ENCODE measurements at regions not wholly inside any gene's neighbourhood (a gene's known extent, or its start where the extent isn't known, plus 50 kb on each side); places are given as distances from the start of the nearest gene placed in this dataset.

DNA sequence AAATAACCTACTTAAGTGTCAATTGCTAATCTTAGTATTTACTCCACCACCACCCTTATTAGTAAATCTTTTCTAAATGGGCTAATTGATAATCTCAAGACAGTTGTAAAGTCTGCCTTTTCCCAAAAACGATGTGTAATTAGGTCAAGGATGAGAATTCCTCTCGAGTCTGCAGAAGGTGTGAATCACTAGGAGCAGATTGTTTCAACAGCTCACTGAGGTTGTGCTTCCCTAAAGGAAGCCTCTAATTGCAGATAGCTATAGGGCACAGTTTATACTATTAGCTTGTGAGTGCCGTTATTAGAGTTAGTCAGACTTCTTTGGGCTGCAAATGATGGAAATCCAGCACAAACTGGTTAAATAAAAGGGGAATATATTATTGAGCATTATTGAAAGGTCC lies 84.9 kb downstream of the C11orf91 start:
- no peak for DNase-seq

DNA sequence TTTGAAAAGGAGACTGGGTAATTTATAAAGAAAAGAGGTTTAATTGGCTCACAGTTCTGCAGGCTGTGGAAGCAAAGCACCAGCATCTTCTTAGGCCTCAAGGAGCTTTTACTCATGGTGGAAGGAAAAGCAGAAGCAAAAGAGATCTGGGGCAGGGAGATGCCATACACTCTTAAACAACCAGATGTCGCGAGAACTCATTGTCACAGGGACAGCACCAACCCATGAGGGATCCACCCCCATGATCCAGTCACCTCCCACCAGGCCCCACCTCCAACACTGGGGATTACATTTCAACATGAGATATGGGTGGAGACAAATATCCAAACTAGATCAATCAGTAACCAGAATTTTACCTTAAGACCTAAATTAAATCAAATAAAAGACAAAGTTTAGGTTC lies 87.2 kb downstream of the C11orf91 start:
- no peak for DNase-seq

DNA sequence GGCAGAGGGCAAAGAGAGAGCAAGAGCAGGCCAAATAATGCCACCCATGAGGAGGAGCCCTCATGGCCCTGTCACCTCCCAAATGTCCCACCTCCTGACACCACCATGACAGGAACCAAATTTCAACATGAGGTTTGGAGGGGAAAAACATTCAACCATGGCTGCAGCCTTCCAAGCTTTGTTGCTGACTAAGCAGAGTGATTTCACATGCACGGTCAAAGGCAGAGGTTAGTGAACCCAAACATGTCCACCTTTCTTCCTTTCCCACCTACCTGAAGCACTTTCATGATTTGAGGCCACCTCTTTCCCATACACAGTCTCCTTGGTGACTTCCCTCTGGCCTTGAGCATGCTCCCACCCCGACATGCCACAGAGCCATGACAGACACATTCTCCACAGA lies 89.7 kb downstream of the C11orf91 start:
- no peak for DNase-seq

DNA sequence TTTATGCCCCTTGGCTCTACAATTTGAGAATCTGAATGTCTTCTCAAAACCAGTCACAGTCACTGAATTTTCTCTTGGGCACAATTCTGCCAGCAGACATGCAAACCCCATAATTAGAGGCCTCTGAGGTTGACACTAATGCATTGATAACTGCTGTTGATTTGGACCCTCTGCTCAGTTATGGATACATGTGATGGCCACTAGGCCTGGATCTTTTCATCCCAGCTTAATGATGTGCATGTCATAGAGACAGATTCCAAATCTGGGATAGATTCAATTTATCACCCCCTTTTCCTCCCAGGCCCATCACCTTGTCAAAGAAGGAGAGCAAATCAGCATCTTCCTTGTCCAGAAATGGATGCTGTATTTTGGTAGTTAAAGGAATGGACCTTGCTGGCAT lies 92.2 kb downstream of the C11orf91 start:
- no peak for DNase-seq

DNA sequence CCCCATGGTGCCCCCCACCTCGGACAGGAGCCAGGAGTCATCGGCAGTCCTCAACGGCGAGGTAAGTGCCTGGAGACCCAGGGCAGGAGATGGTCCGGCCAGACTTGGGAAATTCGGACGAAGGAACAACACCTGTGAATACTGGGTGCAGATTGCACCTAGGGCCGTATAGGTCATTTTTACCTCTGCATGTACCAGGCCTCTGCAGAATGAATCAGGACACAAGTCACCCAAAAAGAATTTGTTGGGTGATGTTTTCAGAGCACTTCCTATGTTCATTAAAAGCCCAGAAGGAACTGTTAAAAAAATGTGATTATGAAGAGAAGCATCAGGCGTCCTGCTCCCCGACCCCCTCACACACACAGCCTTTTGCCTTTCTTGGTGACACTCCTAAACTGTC lies 93.9 kb downstream of the C11orf91 start:
- DNase-seq, result no peak

DNA sequence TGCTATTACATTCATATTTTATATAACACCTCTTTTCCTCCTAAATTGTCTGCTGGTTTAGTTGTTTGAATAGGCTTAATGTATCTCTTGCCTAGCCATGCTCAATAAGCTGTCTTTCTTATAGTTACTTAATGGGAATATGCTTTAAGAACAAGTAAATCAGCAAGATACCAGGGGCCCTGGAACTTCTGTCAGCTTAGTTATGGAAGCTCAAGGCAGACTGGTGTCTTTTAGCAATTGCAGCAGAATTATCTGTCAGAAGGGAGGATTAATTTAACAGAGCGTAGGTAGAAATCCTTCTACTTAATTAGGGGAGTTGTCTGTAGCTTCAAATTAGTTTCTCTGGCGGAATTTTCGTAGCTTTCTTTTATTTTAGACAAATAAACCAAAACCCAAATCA lies 94.9 kb downstream of the C11orf91 start:
- DNase-seq, result no peak

DNA sequence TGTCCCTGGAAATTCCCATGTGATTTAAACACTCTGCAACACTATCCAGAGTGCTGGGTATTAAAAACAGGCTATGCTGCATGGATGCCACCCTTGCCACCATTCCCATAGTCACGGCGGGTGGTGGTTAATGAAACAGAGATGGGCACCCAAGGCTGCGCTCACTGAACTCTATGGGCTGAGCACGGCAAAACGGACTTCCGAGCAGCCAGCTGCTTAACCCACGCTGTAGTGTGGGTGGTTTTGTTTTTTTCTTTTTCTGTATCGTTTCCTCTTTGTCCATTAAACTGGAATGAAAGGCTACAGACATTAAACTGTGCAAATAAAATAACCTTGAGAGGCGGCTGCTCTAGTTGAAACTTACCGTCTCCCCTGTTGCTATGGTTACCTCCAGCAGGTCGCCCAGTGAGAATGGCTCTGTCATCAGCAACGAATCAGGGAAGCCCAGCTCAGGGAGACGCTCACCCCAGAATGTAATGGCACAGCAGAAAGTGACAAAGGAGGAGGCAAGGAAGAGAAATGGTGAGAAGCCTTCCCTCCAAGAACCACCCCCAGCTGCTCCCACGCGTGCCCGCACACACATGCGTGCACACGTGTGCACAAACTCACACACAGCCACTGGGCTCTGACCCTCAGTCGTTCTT lies 102.1 kb downstream of the C11orf91 start:
- no peak for DNase-seq

DNA sequence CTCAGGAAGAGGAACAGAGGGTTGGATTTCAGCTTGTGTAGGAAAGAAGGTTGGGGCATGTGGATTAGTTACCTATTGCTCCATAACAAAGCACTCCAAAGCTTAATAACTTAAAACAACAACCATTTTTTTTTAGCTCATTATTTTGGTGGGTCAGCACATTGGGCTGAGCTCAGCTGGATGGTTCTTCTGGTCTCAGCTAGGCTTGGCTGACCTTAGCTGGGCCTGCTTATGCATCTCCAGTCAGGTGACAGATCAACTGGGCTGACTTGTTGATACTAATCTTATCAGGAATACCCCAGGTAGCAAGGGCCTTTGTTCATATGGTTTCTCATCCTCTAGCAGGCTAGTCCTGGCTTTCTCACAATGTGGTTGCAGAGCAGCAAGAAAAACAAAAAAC lies 106.4 kb downstream of the C11orf91 start:
- DNase-seq, result no peak

DNA sequence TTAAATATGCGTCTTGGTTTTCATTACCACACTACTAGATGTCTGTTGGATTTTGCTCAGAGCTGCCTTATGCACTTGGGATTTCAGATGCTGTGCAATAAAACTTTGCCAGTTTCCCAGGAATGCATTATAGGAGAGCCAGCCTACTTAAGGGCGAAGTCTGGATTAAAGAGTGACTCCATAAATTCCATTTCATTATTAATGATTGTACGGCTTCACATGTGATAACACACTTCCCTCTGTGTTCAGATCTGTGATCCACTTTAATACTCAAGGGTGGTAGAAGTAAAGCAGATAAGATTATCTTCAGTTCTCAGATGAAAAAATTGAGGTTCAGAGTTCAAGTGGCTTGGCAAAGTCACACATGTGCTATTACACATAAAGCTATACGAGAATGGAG lies 110.2 kb downstream of the C11orf91 start:
- no peak for DNase-seq

DNA sequence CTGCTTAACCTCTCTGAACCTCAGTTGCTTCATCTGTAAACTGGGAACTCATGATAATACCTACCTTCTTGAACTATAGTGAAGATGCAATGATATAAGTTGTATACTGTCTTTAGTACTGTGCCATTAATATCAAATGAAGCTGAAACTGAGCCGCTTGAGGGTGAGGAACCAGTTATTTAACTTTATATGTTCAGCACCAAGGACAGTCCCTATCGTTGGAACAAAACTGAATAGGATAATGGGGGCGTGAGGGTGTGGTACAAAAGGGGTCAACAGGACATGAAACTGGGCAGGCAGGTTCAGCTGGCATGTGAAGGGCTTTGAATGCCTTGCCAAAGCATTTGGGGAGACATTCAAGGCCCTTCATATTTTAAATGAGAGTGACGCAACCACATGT lies 112.6 kb downstream of the C11orf91 start:
- no peak for DNase-seq

DNA sequence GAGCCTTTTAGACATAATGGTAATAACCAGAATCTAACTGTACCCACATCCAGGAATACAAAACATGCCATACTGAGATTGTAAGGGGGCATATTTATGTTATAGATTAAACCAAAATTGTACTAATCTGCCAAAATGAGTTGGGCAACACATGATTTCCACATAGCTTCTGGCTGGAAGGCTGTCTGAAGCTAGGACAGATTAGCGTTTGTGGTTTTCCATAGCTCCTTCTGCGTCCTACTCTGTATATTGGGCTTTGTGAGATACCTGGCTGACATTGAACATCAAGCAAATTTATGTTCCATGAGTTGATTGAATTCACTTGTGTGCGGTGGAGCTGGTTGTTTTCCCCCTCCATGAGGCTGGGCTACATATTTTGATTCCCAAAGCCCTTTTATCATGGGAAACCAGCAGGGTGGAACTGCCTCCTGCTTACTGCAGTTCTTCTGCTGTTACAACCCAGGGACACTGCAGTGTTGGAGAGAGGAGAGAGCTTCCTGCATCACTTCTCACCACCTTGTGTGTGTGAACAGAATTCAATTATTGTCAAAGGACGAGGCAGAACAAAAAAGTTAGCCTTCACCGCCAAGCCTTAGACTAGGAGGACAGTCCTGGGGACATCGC lies 114.9 kb downstream of the C11orf91 start:
- DNase-seq, result no peak

DNA sequence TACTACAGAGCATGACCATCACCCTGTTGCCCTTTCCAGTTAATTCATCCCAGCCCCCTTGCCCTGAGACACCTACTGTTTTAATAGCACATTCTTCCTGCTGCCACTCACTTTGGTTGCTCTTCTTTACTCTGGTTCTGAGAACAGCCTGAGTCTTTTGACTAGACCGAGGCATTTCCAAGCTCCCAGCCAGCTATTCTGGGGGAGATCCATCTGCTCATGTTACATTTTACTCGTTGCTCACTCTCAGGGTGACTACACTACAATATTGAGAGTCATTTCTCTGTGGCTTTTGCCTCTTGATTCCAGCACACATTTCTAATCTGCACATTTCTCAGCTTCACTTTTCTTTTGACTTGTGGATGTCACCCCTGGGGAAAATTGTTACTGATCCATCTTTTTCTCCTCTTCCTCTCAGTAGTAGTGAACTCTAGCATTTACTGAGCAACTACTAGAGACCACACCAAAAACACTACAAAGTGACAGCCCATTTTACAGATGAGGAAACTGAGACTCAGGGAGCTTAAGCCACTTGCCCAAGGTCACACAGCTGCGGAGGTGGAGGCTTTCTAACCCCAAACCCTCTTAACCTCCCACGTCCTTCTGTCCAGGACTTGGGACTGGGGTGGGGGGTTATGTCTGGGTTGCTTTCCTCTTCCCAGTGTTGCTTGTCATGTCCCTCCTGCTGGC lies 117.8 kb downstream of the C11orf91 start:
- no peak for DNase-seq

DNA sequence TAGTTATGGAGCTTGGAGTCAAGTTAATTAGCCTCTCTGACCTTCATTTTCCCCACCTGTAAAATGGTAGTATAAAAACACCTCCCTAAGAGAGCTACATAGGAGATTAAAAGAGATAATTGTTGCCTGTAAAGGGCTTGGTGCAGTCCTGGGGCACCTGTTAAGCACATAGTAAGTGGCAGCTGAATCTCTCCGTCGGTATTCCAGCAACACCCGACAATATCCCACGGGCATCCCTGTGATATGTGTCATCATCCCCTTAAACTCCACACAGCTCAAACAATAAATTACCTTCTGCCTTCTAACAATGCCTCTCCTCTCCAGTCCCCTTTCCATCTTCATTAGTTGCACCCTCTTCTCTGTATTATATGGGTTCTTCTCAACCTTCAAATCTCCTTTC lies 121.5 kb downstream of the C11orf91 start:
- DNase-seq, result no peak

DNA sequence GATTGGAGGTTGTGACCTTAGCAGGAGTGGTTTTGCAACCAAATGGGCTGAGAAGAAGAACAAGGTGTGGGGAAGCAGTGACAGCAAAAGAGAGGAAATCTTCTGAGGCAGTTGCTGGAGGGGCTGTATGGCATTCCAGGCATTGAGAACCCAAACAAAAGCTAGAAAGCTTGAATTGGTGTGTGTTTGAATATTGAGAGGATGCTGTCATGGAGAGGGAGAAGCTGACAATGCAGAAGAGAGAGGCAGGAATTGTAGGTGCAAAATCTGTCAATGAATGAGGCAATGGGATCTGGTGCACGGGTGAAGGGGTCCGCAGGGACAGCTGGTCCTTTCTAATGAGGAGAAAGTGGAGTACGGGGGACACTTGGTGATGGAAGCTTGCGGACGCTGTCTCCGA lies 123.4 kb downstream of the C11orf91 start:
- DNase-seq, result no peak

DNA sequence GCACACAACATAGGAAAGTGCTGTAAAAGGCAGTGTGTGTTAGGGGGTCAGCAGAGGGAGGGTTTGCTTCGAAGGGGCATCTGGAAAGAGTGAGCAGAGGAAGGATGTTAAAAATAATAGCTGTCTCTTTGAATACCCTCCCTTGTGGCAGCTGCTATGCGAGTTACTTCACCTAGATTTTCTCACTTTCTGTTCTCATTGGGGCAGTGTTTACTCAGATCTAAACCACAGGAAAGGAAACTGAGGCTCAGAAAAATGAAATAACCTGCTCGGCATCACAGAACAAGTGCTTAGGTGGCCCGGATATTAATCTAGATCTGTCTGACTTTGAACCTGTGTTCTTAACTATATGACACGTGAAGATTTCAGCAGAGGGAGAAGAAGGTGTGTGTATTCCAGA lies 125.3 kb downstream of the C11orf91 start:
- no peak for DNase-seq

DNA sequence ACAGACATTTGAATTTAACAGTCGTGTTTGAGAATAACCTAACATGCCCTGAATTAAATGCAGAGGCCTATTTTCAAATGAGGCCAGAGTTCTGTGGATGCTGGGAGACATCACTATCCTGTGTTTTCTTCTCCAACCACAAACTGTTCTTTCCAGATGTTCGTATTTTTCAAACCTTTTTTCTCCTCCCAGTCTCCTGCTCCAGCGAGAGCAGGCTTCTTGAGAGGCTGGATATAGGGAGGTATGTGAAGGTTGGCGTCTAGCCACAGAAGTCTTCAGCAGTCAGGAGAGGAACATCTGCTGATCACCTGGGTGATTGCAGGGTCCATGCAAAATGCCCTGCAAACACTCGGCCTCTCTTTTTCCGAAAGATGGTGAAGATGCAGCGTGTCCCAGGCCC lies 126.3 kb downstream of the C11orf91 start:
- no peak for DNase-seq

DNA sequence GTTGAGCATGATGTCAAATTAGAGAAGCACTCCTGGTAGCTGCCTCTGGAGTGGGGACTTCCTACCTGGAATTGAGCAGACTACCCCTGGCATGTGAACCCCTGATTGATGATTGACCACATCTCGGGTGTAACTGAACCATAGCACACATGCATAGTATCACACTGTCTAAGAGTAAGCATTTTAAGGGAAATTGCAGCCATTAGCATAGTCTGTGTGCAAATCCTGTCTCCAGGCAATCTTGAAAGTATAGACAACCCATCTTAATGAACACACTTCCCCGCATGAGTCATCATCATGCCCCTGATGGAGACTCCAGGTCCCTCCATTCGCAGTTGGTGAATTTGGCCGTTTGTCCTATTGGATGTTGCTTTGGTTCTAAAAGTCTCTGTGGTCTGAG lies 131.3 kb downstream of the C11orf91 start:
- no peak for DNase-seq

DNA sequence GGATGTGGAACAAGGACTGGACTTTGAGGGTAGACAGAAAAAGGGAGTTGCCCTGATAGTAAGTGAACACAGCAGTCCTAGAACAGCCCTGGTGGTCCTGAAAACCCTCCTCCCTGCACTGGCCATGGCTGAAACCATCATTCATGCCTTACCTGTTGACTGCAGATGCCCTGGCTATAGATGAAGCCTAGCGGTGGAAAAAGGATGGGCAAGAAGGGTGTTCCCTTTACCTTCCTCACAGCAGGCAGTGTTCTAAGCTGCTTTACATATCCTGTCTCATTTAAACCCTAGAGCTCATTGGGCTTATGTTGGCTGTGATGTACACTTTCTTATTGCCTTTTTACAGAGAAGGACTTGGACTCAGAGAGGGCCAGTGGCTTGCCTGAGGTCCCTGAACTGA lies 133.6 kb downstream of the C11orf91 start:
- no peak for DNase-seq

DNA sequence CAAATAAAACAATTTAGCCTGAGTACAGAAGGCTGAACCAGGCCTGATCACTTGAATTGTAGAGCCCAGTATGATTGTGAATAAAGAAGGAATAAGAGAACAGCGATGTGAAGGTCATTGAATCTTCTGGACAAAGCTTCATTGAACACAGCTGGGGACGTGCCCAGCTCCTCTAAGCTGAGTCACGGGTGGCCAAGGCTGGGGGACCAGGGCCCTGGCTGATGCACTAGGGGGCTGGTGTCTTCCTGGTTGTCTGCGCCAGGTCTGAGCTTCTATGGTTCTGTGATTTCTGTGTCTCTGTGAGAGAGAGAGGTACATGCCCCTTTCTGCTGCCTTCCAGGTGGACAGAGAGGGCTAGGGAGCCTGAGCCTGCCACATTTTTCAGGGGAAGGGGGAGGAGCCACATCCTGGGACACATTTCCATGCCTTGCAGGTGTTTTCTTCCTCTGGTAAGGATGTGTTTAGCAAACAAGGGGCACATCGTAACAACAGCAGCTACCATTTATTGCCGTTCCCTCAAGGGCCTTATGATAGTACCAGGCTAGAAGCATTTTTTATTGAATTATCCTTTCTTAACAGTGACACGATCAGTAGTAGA lies 135.7 kb downstream of the C11orf91 start:
- DNase-seq, result no peak

DNA sequence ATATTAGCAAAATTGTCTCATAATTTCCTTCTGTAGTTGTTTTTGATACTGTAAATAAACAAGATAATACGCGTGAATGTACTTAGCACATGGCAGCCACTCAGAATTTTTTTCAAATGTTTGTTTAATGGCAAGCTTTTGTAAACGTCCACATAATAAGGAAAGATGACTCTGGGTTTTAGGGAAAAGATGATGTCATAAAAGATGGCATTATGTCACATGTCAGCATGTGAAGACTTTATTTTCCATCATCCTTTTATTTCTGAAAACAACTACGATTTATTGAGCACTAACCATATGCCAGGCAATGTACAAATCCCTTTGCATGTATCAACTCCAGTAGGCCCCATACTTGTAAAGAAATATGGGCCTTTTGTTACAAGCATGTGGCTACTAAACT lies 139.9 kb downstream of the C11orf91 start:
- no peak for DNase-seq

DNA sequence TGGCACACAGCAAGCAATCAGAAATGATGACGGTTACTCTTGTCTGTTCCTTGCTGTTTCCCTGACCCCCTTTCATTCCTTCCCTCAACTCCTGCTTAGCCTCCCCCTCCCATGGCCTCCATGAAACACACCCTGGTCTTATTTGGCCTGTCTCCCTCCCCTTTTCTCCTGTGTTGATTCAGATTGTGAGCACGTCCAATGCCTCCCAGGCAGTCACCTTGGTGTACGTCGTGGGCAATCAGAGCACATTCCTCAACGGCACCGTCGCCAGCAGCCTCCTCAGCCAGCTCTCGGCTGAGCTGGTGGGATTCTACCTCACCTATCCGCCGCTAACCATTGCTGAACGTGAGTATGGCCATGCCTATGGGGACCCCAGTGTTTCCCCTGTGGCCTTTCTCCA lies 141.1 kb downstream of the C11orf91 start:
- no peak for DNase-seq

DNA sequence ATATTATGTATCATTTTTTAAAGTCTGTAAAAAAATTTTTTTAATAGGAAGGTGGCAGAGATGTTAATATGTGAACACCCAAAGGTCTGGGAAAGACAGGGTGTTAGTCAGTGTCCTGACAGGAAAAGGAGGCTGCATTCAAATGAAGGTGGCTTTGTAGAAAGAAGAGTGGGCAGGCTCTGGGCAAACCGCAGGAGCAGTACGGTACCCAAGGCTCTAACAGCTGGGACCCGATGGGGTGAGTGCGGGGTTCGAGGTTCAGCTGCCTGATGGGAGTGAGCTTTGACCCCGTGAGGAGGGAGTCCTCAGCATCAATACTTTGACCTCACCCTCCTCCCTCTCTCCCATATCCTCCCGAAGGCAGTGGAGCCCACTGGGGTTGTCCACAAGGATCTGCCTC lies 142.5 kb downstream of the C11orf91 start:
- no peak for DNase-seq

DNA sequence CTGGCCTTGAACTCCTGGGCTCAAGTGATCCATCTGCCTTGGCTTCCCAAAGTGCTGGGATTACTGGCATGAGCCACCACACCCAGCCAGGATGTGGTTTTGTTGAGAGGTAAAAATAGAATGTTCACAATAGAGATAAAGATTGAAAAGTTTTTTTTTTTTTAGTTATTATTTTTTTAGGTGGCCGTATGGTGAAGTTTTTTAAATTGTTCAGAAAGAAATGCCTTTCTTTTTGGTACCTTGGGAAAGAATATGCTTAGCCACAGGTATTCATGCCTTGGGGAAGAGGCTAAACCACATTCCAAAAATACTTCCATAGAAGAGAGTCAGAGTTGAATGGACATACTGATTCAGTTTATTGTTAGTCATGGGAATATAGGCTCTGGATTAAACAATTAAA lies 143.4 kb downstream of the C11orf91 start:
- no peak for DNase-seq

DNA sequence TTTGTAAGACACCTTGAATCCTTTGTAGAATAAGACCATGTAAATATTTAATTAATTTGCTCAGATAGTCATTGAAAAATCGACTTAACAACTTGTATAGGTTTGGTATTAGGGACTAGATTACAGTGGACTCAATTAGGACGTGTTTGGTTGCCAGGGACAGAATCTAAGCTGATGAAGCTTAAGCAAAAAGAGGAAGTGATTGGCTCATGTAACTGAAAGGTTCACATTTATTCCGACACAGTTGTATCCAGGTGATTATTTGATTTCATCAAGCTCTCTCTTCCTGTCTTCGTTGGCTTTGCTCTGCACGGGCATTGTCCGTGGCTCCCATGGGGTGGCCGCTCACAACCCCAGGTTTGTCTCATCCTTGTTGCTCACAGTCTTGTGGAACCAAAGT lies 146.4 kb downstream of the C11orf91 start:
- DNase-seq, result no peak

All from activated T-cell treated with anti-CD3 and anti-CD28 coated beads, Interleukin-2, amount 50 U/mL, for 48 hours (primary cell).